Fibroblast of lung (primary cell): ENCODE measurements at regions not wholly inside any gene's neighbourhood (a gene's known extent, or its start where the extent isn't known, plus 50 kb on each side); places are given as distances from the start of the nearest gene placed in this dataset.

Source experiments
- DNase-seq, 2 donors: peaks; one replicate each; pipeline versions ENCODE4 v3.0.0 to v3.0.0-alpha.2; 2010; ENCODE audit warnings: low read depth in 2 of 2
- H2AFZ ChIP-seq: 2 replicates; pipeline ENCODE4 v1.5.1; 2012; ENCODE audit warnings: low read length, control low read depth, inconsistent platforms
- H3K27ac ChIP-seq: 2 replicates; pipeline ENCODE4 v1.5.1; 2011; ENCODE audit warnings: low read length, control low read depth; ENCODE audit not compliant: insufficient read depth
- H3K27me3 ChIP-seq: 2 replicates; pipeline ENCODE4 v1.5.1; 2011; ENCODE audit warnings: mild to moderate bottlenecking, low read length; ENCODE audit not compliant: control insufficient read depth, insufficient read depth
- H3K36me3 ChIP-seq: 2 replicates; pipeline ENCODE4 v1.5.1; 2011; ENCODE audit warnings: low read length; ENCODE audit not compliant: control insufficient read depth, insufficient read depth
- H3K4me1 ChIP-seq: 2 replicates; pipeline ENCODE4 v1.5.1; 2011; ENCODE audit warnings: low read length; ENCODE audit not compliant: control insufficient read depth, insufficient read depth; ENCODE audit errors: extremely low read depth
- H3K4me2 ChIP-seq: 2 replicates; pipeline ENCODE4 v1.5.1; 2011; ENCODE audit warnings: low read length, control low read depth; ENCODE audit not compliant: insufficient read depth; ENCODE audit errors: extremely low read depth
- H3K4me3 ChIP-seq, 4 experiments: fragments of 200-600 bp in 1 of 4; sonication (generic) in 1 of 4; replicated peaks in 1 of 4; 2 replicates each; pipeline ENCODE4 v1.5.1; 2011 to 2016; ENCODE audit warnings: low read length in 4 of 4, low read depth in 3 of 4, mild to moderate bottlenecking in 3 of 4, control low read depth in 2 of 4, inconsistent platforms in 1 of 4, mixed read lengths in 1 of 4; ENCODE audit not compliant: insufficient read depth in 1 of 4; ENCODE audit errors: control extremely low read depth in 1 of 4
- H3K79me2 ChIP-seq: 2 replicates; pipeline ENCODE4 v1.5.1; 2012; ENCODE audit warnings: mild to moderate bottlenecking, low read length, inconsistent platforms; ENCODE audit not compliant: control insufficient read depth, insufficient read depth
- H3K9ac ChIP-seq: 2 replicates; pipeline ENCODE4 v1.5.1; 2011; ENCODE audit warnings: mild to moderate bottlenecking, low read length, control low read depth; ENCODE audit not compliant: insufficient read depth
- H3K9me3 ChIP-seq: 2 replicates; pipeline ENCODE4 v1.5.1; 2012; ENCODE audit warnings: low read depth, low read length; ENCODE audit not compliant: control insufficient read depth, insufficient read depth
- H4K20me1 ChIP-seq: 2 replicates; pipeline ENCODE4 v1.5.1; 2011; ENCODE audit warnings: low read length; ENCODE audit not compliant: control insufficient read depth, insufficient read depth; ENCODE audit errors: extremely low read depth
- EZH2 ChIP-seq: IDR thresholded peaks from 2 replicates; pipeline ENCODE4 v1.5.1; 2012; ENCODE audit warnings: low read length, control low read depth, mild to moderate bottlenecking; ENCODE audit errors: missing control alignments
- TF ChIP-seq, protein P1 (sequence below), 2 donors: IDR thresholded peaks in 1 of 2; conservative IDR thresholded peaks in 1 of 2; 1 replicate in 1 of 2; 2 replicates in 1 of 2; pipeline ENCODE4 v1.5.1; 2011 to 2012; ENCODE audit warnings: low read length in 2 of 2, control low read depth in 1 of 2, inconsistent platforms in 1 of 2, low read depth in 1 of 2, mild to moderate bottlenecking in 1 of 2

DNA sequence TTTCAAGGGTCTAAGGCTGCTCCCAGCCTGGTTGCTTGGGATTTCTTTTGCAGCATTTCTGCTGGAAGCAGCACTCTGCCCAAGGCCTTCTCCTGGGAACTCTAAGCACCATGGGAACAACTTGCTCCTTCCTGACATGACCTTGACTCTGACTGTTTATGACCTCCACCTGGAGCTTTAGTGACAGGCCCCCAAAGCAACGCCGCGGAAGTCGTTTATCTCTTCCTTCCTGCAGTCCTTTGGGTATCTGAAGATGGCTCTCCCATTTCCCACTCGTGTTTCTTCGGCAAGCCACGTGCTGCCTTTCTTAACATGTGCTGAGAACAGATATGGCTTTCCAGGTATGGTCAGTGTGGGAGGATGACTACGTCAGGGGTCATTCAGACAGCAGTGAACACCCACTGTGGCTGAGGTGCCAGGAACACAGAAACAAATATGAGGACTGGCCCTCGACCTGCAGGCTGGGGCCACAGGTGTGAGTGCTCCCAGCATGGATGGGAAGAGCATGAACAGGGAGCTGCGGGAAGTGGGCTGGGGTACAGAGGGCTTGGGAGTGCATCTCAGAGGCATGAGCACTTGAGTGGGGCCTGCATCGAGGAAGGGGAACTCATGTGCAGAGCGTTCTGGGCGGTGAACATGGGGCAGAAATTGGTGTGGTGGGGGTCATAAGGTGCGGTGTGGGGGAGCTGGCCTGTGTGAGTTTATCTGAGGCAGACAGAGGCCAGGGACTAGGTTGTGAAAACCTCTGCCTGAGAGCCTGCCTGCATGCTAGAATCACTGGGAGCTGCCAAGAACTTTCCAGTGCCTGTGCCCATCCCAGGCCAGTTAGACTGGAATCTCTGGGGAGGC lies 140.5 kb downstream of the TSN start:
- no peak for DNase-seq
- no peaks in the 10 kb centered on the region for H3K79me2 ChIP-seq

DNA sequence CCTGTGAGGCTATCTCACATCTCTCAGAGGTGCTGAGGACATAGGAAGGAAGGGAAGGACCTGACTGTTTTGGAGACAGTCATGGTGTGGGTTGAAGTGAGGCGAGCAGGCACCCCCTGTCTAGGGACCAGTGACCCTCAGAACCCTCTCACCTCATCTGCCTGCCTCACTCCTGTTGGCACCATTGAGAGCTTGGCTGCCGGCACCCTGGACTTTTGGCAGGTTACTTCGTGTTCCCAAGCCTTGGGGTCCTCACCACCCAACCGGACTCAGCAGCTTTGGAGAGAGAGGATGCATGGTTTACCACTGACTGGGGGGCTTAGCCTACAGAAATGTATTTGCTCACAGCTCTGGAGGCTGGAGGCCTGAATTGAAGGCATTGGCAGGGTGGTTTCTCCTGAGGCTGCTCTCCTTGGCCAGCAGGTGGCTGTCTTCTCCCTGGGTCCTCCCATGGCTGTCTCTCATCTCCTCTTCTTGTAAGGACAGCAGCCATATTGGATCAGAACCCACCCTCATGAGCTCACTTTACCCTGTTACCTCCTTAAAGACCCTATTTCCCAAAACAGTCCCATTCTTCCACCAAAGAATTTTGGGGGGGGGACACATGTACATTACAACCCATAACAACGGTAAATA lies 142.0 kb downstream of the TSN start:
- Histone ChIP-seq H3K79me2 (no peaks in the 10 kb centered on the region), H2AFZ (no peak overlapping the region), H3K4me1 (no peaks in the 10 kb centered on the region), H3K27ac (no peak overlapping the region), H3K4me3 (no peak overlapping the region), H3K9ac (no peak overlapping the region), H3K27me3 (no peaks in the 10 kb centered on the region), H3K9me3 (no peaks in the 10 kb centered on the region), H3K36me3 (no peaks in the 10 kb centered on the region), H4K20me1 (no peaks in the 10 kb centered on the region), H3K4me2 (no peak overlapping the region)
- DNase-seq = peak; percentile 13 to 25
- TF ChIP-seq, protein P1, sequence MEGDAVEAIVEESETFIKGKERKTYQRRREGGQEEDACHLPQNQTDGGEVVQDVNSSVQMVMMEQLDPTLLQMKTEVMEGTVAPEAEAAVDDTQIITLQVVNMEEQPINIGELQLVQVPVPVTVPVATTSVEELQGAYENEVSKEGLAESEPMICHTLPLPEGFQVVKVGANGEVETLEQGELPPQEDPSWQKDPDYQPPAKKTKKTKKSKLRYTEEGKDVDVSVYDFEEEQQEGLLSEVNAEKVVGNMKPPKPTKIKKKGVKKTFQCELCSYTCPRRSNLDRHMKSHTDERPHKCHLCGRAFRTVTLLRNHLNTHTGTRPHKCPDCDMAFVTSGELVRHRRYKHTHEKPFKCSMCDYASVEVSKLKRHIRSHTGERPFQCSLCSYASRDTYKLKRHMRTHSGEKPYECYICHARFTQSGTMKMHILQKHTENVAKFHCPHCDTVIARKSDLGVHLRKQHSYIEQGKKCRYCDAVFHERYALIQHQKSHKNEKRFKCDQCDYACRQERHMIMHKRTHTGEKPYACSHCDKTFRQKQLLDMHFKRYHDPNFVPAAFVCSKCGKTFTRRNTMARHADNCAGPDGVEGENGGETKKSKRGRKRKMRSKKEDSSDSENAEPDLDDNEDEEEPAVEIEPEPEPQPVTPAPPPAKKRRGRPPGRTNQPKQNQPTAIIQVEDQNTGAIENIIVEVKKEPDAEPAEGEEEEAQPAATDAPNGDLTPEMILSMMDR (conservative IDR thresholded peaks at IDR 0.05 in 1 of 2, IDR thresholded peaks at IDR 0.05 in 1 of 2; ENCODE audit: low read depth in 1 of 2, low read length in 2 of 2) = peak; percentile 16 to 43
- TF ChIP-seq EZH2 = no peak

More for the DNA sequence above, 140.5 kb downstream of the TSN start:
- H3K27ac ChIP-seq = no peak overlapping the region
- H3K9ac ChIP-seq = no peak overlapping the region
- H3K4me2 ChIP-seq = no peak overlapping the region
- H4K20me1 ChIP-seq = no peaks in the 10 kb centered on the region
- H3K9me3 ChIP-seq = no peaks in the 10 kb centered on the region
- TF ChIP-seq EZH2 = no peak
- TF ChIP-seq, protein P1 (conservative IDR thresholded peaks at IDR 0.05 in 1 of 2, IDR thresholded peaks at IDR 0.05 in 1 of 2; ENCODE audit: low read depth in 1 of 2, low read length in 2 of 2) = no peak
- no peaks in the 10 kb centered on the region for H3K4me1 ChIP-seq
- H3K4me3 ChIP-seq = no peak overlapping the region
- H2AFZ ChIP-seq = no peak overlapping the region
- H3K36me3 ChIP-seq = no peaks in the 10 kb centered on the region
- H3K27me3 ChIP-seq = no peaks in the 10 kb centered on the region

DNA sequence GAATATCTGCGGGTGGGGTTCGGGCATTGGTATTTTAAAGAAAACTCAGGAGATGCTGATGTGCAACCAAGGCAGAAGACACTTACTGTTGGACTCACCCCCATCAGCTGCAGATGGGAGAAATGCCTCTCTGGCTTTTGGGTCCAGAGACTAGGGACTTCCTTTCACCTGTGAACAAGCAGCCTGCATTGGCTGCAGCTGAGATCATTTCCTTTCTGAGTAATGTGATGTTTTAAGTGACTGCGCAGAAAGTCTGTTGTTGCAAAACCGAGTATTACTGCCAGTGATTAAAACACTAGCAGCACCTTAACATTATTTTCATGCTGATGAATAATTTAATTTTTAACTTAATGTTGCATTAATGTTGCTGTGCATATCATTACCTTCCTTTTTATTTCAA lies 143.0 kb downstream of the TSN start:
- H3K27me3 ChIP-seq = no peaks in the 10 kb centered on the region
- TF ChIP-seq, protein P1 (conservative IDR thresholded peaks at IDR 0.05 in 1 of 2, IDR thresholded peaks at IDR 0.05 in 1 of 2; ENCODE audit: low read depth in 1 of 2, low read length in 2 of 2) = no peak
- TF ChIP-seq EZH2 = no peak
- no peak overlapping the region for H3K9ac ChIP-seq
- no peak overlapping the region for H2AFZ ChIP-seq
- no peak overlapping the region for H3K27ac ChIP-seq
- H4K20me1 ChIP-seq = no peaks in the 10 kb centered on the region
- H3K9me3 ChIP-seq = no peaks in the 10 kb centered on the region
- no peak overlapping the region for H3K4me3 ChIP-seq
- no peaks in the 10 kb centered on the region for H3K4me1 ChIP-seq
- no peak overlapping the region for H3K4me2 ChIP-seq
- H3K36me3 ChIP-seq = no peaks in the 10 kb centered on the region
- peak in 1 of 2 donors; percentile 44 for DNase-seq
- H3K79me2 ChIP-seq = no peaks in the 10 kb centered on the region
